HG02981 (cell line): ENCODE measurements at regions not wholly inside any gene's neighbourhood (a gene's known extent, or its start where the extent isn't known, plus 50 kb on each side); places are given as distances from the start of the nearest gene placed in this dataset.

Source experiments
- ATAC-seq: cut with Tn5 transposase; IDR thresholded peaks from one replicate; pipeline ENCODE4 v1.9.1; 2021; ENCODE audit warnings: mild to moderate bottlenecking, moderate library complexity; ENCODE audit not compliant: unreplicated experiment

DNA sequence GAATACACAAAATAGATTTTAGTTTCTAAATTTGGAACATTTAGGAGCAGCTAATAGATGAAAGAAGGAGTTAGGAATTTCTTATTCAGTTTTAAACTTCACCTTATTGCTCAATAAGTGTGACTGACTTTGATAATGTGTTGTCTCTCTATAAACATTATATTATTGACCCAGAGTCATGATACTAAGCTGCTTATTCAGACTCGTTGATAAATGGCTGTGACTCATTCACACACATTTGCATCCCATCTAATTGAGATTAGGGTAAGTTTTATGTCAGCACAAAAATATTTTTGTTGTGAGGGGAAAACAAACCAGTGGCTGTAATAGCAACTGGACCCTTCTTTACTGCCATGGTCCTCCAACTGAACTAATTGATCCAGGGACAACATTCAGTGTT is 137.6 kb downstream of the GOLIM4 start:
- no peak for ATAC-seq

DNA sequence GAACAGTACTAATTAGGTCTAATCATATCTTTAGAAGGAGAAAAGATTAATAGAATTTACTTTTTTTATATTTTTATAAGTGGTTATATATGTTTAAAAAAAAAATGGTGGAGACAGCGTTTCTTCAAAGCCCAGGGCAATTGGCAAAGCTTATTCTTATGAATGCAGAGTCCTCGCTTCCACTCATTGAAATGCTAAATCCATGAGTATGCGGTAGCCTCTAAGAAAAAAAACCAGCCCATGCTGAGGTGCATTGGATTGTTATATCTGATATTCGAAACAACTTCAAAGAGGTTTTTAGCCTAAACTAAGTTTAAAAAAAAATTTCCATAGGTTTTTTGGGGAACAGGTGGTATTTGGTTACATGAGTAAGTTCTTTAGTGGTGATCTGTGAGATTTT is 142.8 kb downstream of the GOLIM4 start:
- ATAC-seq, result no peak

DNA sequence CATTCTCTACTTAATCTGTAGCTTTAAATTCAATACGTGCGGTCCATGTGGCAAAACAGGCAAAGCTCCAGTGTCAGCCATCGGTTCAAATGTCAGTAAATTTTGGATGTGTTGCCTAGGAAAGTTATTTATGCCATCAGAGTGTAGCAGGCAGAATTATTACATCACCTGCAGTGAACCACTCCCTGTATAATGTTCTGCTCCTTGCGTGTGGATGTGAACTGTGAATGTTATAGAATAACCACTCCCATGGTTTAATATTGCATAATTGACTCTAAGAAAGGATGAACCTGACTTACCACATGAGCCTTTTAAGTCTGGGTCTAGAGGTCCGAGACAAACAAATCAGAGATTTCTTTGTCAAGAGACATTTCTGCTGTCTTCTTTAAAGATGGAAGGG is 145.5 kb downstream of the GOLIM4 start:
- ATAC-seq, result no peak

DNA sequence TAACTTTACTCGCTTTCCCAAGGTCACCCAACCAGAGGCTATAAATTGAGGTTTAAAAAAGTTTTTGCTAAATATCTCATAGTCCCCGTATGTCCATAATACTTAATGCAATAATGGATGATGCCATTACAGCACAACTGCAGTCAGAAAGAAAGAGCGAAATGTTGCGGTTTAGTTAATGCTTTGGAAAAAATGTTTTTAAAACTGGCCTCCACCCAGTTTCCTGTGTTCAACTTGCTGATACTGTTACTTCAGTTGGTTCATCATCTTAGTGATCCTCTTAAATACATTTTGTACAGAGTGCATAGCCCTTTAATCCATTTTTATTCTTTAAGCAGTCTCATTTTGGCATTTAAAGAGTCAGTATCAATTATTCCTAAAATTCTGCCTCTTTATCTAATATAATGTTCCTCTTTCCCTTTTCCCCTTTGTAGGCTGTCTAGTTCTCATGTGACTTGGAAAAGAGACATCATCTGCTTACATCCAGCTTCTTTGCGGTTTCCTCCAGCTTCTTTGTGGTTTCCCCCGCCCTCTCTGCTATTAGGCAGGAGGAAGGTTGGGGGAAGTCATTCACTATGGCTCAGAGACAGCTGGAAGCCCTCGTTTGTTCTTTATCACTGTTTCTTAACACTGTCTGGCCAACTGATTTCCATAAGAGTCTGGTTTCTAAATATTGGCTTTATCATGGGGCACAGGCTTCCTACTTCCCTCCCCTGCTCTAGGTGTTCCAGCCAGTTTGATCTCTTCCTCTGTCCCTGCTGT is 154.3 kb downstream of the GOLIM4 start:
- no peak for ATAC-seq

DNA sequence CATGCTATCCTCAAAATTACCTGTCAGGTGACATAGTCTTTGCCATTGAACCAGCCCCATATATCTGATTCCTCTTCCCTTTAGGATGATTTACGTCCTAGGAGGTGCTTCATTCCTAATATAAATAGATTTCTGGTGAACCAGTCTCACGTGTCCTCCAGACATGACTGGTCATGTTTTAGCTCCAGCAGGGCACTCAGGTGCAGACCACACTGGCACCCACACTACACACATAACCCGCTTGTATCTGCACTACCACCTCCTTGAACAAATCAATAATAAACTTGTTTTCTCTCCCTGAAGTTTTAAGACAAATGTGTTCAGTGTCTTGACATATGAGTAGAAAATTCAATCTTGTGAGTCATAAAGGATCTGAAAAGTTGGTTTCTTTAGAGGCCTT is 155.5 kb downstream of the GOLIM4 start:
- no peak for ATAC-seq

DNA sequence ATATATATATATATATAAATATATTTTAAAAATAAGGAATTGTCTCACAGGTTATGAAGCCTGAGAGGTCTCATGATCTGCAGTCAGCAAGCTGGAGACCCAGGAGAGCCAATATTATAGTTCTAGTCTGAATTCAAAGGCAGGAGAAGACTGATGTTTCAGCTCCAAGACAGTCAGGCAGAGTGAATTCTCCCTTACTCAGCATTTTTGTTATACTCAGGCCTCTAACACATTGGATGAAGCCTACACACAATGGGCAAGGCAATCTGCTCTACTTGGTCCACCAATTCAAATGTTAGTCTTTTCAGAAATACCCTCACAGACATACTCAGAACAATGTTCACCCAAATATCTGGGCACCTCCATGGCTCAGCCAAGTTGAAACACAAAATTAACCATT is 157.2 kb downstream of the GOLIM4 start:
- ATAC-seq, result no peak

DNA sequence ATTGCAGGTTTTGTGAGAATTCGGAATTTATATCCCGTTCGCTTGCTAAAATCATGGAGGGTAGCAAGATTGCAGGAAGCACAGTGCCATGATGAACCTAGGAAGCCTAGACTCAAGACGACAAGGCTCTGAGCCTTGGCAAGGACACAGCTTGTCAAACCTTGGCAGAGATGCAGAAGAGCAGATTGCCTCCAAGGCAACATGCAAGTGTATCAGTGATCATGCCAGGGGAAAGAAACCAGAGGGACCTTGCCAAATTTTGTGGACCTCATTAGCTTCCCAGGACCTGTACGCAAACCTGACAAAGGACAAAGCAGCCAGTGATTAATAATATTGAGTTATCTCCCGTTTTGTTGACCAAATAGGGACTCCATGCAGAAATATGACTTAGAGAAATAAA is 159.7 kb downstream of the GOLIM4 start:
- no peak for ATAC-seq

DNA sequence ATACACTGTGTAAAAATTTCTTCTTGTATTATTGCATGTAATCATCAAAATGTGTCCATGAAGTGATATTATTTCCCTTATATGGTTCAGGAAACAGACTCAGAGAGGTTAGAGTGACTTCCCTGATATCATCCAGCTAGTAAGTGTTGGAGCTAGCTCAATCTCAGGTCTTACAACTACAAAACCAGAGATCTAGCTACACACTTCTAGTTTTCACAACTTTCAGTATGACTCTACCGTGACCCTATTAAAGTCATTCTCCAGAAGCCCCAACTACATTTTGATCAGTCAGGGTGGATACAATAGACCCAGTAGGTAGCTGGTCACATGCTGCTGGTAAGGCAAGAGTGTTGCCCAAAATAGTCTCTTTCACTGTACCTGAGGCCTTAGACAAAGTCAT is 165.3 kb downstream of the GOLIM4 start:
- no peak for ATAC-seq

DNA sequence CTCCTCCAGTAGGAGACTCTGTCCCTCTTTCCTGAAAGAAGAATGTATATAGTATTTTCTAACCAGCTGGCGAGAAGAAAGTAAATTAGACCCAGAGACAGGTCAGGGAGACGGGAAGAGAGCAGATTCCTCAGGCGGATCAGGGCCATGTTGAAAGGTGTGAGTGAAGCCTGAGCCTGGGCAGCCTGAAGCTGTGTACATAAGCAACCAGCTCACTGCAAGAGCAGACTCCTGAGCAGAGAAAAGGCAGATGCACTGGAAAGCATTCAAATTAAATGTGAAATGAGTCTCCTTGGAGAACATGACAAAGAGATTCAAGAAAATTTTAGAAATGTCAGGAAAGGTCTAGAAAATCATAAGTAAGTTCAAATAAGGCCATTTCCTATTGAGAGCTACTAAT is 165.8 kb downstream of the GOLIM4 start:
- no peak for ATAC-seq

DNA sequence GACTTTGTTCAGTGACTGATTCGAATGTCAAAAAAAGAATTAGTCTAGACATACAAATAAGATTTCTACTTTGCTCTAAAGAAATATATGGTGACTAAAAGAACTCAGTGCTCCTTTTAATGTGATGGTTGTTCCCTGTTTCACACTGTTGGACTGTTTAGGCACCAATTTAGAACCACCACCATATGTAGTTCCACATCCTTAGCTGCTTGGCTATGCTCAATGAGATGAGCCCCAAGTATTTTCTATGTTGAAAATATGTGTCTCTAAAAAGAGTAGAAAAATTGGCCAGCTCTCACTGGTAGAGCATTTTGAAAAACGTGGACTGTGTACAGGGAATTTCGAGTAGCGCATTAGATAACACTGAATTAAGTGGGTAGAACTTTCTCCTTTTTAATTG is 167.3 kb downstream of the GOLIM4 start:
- ATAC-seq, result no peak

DNA sequence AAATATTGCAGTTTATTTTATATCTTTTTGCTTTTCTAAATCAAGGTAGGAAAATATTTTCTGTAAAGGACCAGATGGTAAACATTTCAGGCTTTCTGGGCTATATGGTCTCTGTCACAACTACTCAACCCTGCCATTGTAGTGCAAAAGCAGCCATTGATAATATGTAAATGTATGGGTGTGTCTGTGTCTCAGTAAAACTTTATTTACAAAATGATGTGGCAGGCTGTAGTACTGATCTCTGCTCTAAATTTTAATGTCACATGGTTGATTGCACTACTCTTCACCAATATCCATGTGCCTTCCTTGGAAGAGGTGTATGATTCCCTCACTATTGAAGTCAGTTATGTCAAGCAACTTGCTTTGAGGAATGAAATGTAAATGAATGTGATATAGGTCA is 175.0 kb downstream of the GOLIM4 start:
- ATAC-seq, result no peak

DNA sequence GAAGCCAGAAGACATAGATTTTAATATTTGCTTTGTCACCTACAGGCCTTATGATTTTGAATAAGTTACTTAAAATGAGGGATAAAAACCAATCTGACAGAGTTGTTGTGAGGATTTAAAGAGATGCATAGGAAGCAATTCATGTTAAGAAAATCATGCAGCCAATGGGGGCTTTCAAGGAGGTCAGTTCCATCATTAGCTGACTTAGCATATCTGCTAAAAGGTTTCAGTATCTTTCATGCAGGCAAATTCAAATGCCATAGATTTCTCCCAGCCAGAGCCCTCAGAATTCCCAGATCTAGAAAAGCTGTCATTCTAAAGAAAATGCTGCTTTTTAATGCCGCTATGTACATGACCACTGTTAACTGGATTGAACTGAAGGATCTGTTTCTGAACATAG is 176.1 kb downstream of the GOLIM4 start:
- ATAC-seq, result no peak

DNA sequence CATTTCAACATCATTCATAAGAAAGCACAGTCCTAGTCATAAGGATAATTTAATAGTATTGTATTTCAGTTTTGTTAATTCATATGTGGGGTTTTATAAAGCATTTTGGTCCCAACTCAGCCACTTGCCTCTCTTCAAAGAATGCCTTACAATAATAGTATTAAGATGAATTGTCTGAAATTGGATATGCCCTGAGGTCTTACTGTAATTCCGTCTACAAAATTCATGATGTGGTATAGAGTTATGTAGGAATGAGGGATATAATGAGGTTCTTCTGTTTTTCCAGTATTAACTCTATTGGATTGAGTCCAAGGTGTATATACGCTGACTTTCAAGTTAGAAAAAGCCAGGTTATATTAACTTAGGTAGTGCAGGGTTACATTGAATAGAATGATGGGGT is 177.0 kb downstream of the GOLIM4 start:
- ATAC-seq, result no peak

DNA sequence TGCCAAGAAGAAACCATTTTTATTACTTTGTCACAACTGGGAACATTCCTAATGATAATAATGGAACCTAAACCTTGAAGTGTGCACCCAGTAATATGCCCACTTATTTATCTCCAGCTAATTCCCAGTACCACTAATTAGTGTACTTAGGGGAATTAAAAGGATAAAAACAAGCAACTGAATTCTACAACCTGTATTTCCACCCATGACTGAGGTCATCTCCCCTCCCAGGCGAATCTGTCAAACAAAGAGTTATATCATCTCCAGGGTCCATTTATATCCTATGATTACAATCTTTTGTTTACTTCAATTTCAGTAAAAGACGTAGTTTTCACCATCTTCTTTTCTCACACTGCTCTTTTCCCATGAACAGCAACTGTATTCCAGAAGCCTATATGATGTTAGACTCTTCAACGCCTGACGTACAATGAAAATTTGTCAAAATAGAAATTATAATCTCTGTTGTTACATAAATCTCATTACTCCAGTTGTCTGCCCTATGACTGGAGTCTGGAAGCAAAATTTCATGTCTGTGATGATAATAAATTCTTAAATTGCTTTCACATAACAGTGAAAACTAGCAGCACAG is 177.6 kb downstream of the GOLIM4 start:
- no peak for ATAC-seq

DNA sequence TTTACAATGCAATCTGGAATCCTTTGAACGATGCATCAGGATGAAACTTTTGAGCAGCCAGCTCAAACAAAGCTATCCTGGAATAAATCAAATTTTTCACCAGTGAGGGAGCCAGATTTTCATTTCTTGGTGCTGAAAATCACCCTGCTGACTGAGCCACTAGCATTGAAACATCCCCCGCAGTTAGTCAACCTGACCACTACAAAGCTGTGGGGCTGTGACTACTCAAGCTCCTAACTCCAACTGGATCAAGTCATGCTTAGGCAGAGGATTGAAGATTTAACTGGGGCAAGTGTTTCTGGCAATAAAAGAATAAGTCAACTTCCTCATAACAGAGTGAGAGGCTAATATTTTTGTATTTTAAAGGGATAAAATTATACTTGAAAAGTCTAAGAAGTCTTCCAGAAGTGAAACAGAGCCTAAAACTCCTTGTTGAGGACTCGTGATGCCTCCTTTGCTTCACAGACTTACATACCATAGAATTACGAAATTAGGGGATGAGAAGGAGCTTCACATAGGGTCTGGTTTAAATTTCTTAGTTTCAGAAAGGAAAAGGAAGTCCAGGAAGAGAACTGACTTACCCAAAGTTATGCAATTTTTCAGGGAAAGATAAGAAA is 177.8 kb downstream of the SERPINI1 start:
- ATAC-seq, result peak; percentile 50

DNA sequence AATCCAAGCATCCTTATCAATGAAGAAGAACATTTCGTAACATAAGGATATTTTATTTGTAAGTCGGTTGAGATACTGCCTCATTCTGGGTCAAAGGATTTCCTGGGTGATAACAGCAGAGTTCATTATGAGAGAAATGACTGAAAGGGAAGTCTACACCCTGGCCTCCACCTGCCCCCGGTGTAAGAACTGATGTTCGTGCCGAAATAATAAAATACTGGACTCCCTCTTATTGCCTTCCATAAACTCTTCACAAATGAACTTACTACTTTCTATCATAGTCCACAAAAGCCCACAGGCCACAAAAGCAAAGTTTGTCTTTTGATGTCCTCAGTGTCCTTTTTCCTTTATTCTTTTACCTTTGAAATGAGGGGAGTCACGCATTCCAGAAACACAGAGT is 174.4 kb downstream of the SERPINI1 start:
- no peak for ATAC-seq

DNA sequence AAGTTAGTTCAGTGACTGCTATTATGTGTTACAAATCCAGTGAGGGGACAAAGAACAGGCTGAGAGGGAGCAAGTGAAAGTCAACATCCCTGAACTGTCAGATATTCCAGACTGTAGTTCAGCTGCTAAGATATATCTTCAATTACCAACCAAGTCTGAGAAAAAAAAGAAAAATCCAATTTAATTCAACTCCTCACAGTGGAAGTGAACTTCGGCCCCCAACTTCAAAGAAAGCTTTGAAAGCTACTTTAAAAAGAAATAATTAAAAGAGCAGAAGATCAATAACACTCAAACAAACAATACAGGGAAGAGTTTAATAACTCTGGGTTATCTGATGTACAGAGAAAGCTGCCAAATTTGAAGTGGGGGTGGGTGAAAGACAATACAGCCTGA is 174.0 kb downstream of the SERPINI1 start:
- no peak for ATAC-seq

DNA sequence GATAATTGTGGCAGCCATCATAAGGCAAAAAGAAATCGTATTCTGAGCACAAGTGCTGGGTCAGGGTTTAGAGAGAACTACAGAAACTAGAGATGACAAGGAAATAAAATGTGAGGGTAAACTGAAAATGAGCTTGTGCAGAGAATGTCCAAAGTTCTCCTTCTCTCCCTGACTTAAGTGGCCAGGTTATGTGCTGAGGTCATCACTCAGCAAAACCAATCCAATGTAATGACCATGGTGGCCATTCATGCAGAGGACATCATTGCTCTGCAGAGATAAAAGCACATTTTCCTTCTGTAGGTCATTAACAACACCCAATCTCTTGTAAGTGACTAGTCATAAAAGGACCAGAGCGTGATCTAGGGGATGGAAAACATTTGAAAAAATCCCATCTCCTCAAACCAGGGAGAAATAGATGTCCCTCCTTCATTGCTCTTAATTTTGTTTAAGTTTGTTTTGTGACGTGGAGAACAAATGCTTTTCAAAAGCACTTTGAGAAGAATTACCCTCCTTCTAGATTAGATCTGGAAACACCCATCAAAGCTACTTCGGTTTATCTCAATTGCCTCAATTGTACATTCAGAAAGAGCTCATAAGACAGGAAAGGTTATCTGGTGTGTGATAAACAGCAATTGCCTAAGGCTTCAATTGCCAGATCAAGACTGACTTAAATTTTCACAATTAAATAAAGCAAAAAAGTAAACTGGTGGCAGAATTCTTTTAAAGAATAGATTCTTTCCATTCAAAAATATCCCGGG is 173.4 kb downstream of the SERPINI1 start:
- ATAC-seq, result no peak

DNA sequence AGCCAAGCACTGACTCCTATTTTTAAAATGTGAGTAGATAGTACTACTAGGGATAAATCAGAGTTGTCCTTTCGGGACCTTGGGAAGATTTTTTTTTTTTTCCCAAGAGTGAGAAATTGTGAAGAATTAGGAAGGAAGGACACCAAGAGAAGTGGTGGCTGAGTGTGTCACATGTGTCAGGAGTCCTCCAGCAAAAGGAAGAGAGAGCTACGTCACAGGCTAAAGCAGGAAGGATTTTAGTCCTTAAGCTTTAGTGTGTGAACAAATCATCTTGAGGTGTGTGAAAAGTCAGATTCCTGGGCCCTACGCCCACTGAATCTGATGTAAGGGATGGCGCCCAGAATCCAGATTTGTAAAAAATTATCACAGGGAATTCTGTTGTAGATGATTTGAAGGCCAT is 172.7 kb downstream of the SERPINI1 start:
- no peak for ATAC-seq

DNA sequence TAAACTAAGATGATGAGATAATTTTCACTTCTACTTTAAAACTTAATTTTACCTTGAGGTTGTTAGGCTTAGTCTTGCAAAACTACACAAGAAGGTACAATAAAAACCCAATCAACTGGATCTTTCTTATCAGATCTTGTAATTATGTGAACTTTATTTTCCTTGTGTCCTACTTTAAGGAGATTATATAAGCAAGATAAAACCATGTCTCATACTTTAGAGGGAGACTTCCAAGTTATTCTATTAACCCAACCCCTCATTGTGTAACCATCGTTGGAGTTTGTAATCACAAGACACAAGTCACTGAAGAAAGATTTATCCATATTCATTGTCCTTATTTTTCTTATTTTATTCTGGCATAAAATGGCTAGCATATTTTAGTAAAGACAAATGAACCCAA is 165.6 kb downstream of the SERPINI1 start:
- ATAC-seq, result no peak

DNA sequence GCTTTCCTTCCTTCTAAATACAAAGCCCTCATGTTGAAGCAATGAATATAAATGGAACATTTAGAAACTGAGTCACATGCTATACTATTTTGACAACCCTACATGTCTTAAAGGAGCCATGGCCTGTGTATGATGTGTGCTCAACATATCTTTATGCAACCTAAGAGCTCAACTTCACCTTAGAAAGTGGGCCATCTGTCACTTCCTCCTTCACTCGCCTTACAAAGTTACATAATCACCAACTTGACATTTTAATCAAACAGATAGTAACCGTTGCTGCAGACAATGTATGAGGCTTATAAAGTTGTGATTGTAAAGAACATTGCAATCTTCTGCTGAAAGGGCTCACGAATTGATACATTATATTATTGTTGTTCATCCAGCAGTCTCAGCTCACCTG is 163.6 kb downstream of the SERPINI1 start:
- no peak for ATAC-seq

DNA sequence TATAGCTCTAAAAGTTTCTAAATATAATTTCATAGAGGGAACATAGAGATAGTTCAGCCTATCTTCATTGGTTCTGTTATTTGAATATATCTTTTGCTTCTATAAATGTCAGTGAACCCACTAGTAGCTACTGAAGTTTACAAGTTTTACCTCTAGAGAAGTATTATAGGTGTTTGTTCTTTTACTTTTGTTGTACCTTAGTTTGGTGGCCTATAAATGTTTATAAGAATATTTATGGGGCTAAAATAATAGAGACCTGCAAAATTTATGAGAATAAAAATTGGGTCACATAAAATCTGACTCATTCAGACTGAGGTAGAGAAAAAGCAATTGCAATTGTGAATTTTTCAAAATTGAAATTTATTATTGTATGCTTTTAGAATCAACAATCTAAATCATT is 162.6 kb downstream of the SERPINI1 start:
- no peak for ATAC-seq
